ENCODE measurements at regions not wholly inside any gene's neighbourhood (a gene's known extent, or its start where the extent isn't known, plus 50 kb on each side); places are given as distances from the start of the nearest gene placed in this dataset.

GRCh38 chr15:62421289-62421688 lies 256.2 kb upstream of the C2CD4B start:
- Histone ChIP-seq H4K20me1 (ENCODE audit: insufficient read depth, poor library complexity, severe bottlenecking) (no peaks in the 10 kb centered on the region), H3K27me3 (no peaks in the 10 kb centered on the region), H3K79me2 (peaks cover 27% of the 10 kb centered on the region), H3K4me2 (no peak overlapping the region), H2AFZ (no peak overlapping the region), H3K36me3 (replicated peaks; ENCODE audit: insufficient read depth, low read depth) (no peaks in the 10 kb centered on the region), H3K9me3 (ENCODE audit: low read depth) (no peaks in the 10 kb centered on the region), H3K4me3 (no peak overlapping the region), H3K27ac (peak overlapping the region; percentile 56), H3K9me2 (replicated peaks; ENCODE audit: insufficient read depth) (no peaks in the 10 kb centered on the region), H3K4me1 (ENCODE audit: insufficient read depth) (peaks cover 22% of the 10 kb centered on the region)
- DNase-seq (ENCODE audit: low spot score), result no peak
- no peak for TF ChIP-seq EZH2phosphoT487 (IDR thresholded peaks at IDR 0.05; ENCODE audit: low read depth, severe bottlenecking, unreplicated experiment)
- 91% methylated on average over 3 of the region's 3 CpGs for WGBS (ENCODE audit: low lambda C conversion rate, missing lambda C conversion rate)

- no peak overlapping the region for H3K27ac ChIP-seq
- H3K27me3 ChIP-seq, result no peaks in the 10 kb centered on the region
- no peak for TF ChIP-seq EZH2phosphoT487 (IDR thresholded peaks at IDR 0.05; ENCODE audit: low read depth, severe bottlenecking, unreplicated experiment)
- TF ChIP-seq CTCF (IDR thresholded peaks at IDR 0.05; ENCODE audit: poor library complexity), result no peak
- no peak for TF ChIP-seq EZH2 (IDR thresholded peaks at IDR 0.05; ENCODE audit: borderline replicate concordance)
- no peak for DNase-seq (ENCODE audit: low spot score)
- no peak overlapping the region for H3K4me3 ChIP-seq
- peaks cover 33% of the 10 kb centered on the region for H3K79me2 ChIP-seq
- 71% methylated on average over 4 of the region's 4 CpGs for WGBS (ENCODE audit: low lambda C conversion rate, missing lambda C conversion rate)
- H4K20me1 ChIP-seq (ENCODE audit: insufficient read depth, poor library complexity, severe bottlenecking), result no peaks in the 10 kb centered on the region
- H2AFZ ChIP-seq, result no peak overlapping the region
- peaks cover 22% of the 10 kb centered on the region for H3K4me1 ChIP-seq (ENCODE audit: insufficient read depth)
- no peaks in the 10 kb centered on the region for H3K9me2 ChIP-seq (replicated peaks; ENCODE audit: insufficient read depth)
- no peaks in the 10 kb centered on the region for H3K36me3 ChIP-seq (replicated peaks; ENCODE audit: insufficient read depth, low read depth)
- no peaks in the 10 kb centered on the region for H3K9me3 ChIP-seq (ENCODE audit: low read depth)
- H3K4me2 ChIP-seq, result no peak overlapping the region
Observed at GRCh38 chr15:62426387-62426956, 261.4 kb upstream of the C2CD4B start.

GRCh38 chr15:62428259-62428658 lies 263.2 kb upstream of the C2CD4B start:
- Histone ChIP-seq H3K4me1 (ENCODE audit: insufficient read depth) (peaks cover 34% of the 10 kb centered on the region), H3K9me2 (replicated peaks; ENCODE audit: insufficient read depth) (no peaks in the 10 kb centered on the region), H3K79me2 (peaks cover 42% of the 10 kb centered on the region), H3K9me3 (ENCODE audit: low read depth) (no peaks in the 10 kb centered on the region), H2AFZ (no peak overlapping the region), H3K27ac (no peak overlapping the region), H3K27me3 (no peaks in the 10 kb centered on the region), H3K36me3 (replicated peaks; ENCODE audit: insufficient read depth, low read depth) (no peaks in the 10 kb centered on the region), H3K4me3 (no peak overlapping the region), H4K20me1 (ENCODE audit: insufficient read depth, poor library complexity, severe bottlenecking) (no peaks in the 10 kb centered on the region), H3K4me2 (no peak overlapping the region)
- TF ChIP-seq CTCF (IDR thresholded peaks at IDR 0.05; ENCODE audit: poor library complexity) (no peak), EZH2 (IDR thresholded peaks at IDR 0.05; ENCODE audit: borderline replicate concordance) (no peak), EZH2phosphoT487 (IDR thresholded peaks at IDR 0.05; ENCODE audit: low read depth, severe bottlenecking, unreplicated experiment) (no peak)
- WGBS (ENCODE audit: low lambda C conversion rate, missing lambda C conversion rate), result 86% methylated on average over 8 of the region's 8 CpGs
- DNase-seq (ENCODE audit: low spot score), result no peak

GRCh38 chr15:62428851-62429598 lies 263.9 kb upstream of the C2CD4B start:
- Histone ChIP-seq H3K9me2 (replicated peaks; ENCODE audit: insufficient read depth) (no peaks in the 10 kb centered on the region), H3K27me3 (no peaks in the 10 kb centered on the region), H3K36me3 (replicated peaks; ENCODE audit: insufficient read depth, low read depth) (no peaks in the 10 kb centered on the region), H3K9me3 (ENCODE audit: low read depth) (no peaks in the 10 kb centered on the region), H4K20me1 (ENCODE audit: insufficient read depth, poor library complexity, severe bottlenecking) (no peaks in the 10 kb centered on the region), H3K4me3 (no peak overlapping the region), H3K4me2 (no peak overlapping the region), H2AFZ (no peak overlapping the region), H3K79me2 (peaks cover 45% of the 10 kb centered on the region), H3K27ac (peak overlapping the region; percentile 25), H3K4me1 (ENCODE audit: insufficient read depth) (peaks cover 34% of the 10 kb centered on the region)
- no peak for DNase-seq (ENCODE audit: low spot score)
- TF ChIP-seq EZH2 (IDR thresholded peaks at IDR 0.05; ENCODE audit: borderline replicate concordance), result no peak
- no peak for TF ChIP-seq EZH2phosphoT487 (IDR thresholded peaks at IDR 0.05; ENCODE audit: low read depth, severe bottlenecking, unreplicated experiment)
- no peak for TF ChIP-seq CTCF (IDR thresholded peaks at IDR 0.05; ENCODE audit: poor library complexity)
- 71% methylated on average over 14 of the region's 14 CpGs for WGBS (ENCODE audit: low lambda C conversion rate, missing lambda C conversion rate)
